GM12878 (cell line): ENCODE measurements at regions not wholly inside any gene's neighbourhood (a gene's known extent, or its start where the extent isn't known, plus 50 kb on each side); places are given as distances from the start of the nearest gene placed in this dataset.

Experiments
- ATAC-seq: fragments of 200-7000 bp; cut with Tn5 transposase; 3 replicates; pipeline ENCODE4 v1.9.1; 2020; ENCODE audit warnings: mild to moderate bottlenecking, moderate library complexity
- BruUV-seq: library from RNA; stranded (reverse); fragments of 400-500 nt; replicated peaks from 2 replicates; lab custom pipeline; 2021; lab: Mats Ljungman, UMichigan
- CTCF ChIA-PET: fragments of 300-600 bp; sonication (Branson Sonifier 250); formaldehyde crosslinking; extraction: SDS; loops from one replicate; lab custom pipeline; 2021; ENCODE audit warnings: inconsistent platforms; lab: Yijun Ruan, JAX
- POLR2A ChIA-PET: fragments of 350-600 bp; formaldehyde crosslinking; extraction: SDS; loops from one replicate; lab custom pipeline; 2021; ENCODE audit warnings: inconsistent platforms; lab: Charles Lee
- RAD21 ChIA-PET: fragments of 300-600 bp; sonication (Branson Sonifier 250); formaldehyde crosslinking; loops from one replicate; lab custom pipeline; 2023; ENCODE audit warnings: antibody characterized with exemption; ENCODE audit not compliant: unreplicated experiment; lab: Charles Lee
- SMC1A ChIA-PET: fragments of 300-600 bp; sonication (Branson Sonifier 250); formaldehyde crosslinking; loops from one replicate; lab custom pipeline; 2023; ENCODE audit not compliant: unreplicated experiment, uncharacterized antibody; lab: Charles Lee
- DNase-seq: peaks from one replicate; pipeline ENCODE4 v3.0.0-alpha.2; 2011; ENCODE audit warnings: low read depth, low spot score
- FAIRE-seq: peaks from 3 replicates; lab custom pipeline; 2011; peaks lifted over from hg19 to GRCh38; lab: Jason Lieb, UNC
- H2AFZ ChIP-seq: 2 replicates; pipeline ENCODE4 v1.6.0; 2011; ENCODE audit warnings: low read depth, low read length, control low read depth; ENCODE audit not compliant: control insufficient read depth
- H3K27ac ChIP-seq: 2 replicates; pipeline ENCODE4 v1.5.1; 2011; ENCODE audit warnings: control low read depth; ENCODE audit not compliant: control insufficient read depth, insufficient read depth
- H3K27me3 ChIP-seq, 2 experiments: replicated peaks in 1 of 2; 2 replicates each; pipeline versions ENCODE4 v1.6.0 to v1.6.1; 2011; ENCODE audit warnings: low read length in 1 of 2; ENCODE audit not compliant: control insufficient read depth in 2 of 2, insufficient read depth in 2 of 2
- H3K36me3 ChIP-seq, 2 experiments: 2 replicates each; pipeline ENCODE4 v1.5.1; 2011; ENCODE audit warnings: low read length in 1 of 2; ENCODE audit not compliant: control insufficient read depth in 2 of 2, insufficient read depth in 2 of 2
- H3K4me1 ChIP-seq: 2 replicates; pipeline ENCODE4 v1.6.1; 2011; ENCODE audit warnings: mild to moderate bottlenecking, low read length, moderate library complexity, mixed read lengths; ENCODE audit not compliant: control insufficient read depth, insufficient read depth
- H3K4me2 ChIP-seq: 2 replicates; pipeline ENCODE4 v1.6.0; 2011; ENCODE audit warnings: control low read depth; ENCODE audit not compliant: control insufficient read depth, insufficient read depth
- H3K4me3 ChIP-seq: fragments of 200-600 bp; sonication (generic); 2 replicates; pipeline ENCODE4 v1.5.1; 2016
- H3K79me2 ChIP-seq: 2 replicates; pipeline ENCODE4 v1.6.0; 2011; ENCODE audit warnings: low read length; ENCODE audit not compliant: control insufficient read depth, insufficient read depth
- H3K9ac ChIP-seq: 2 replicates; pipeline ENCODE4 v1.8.0; 2011; ENCODE audit warnings: low read length, control low read depth, mixed read lengths; ENCODE audit not compliant: control insufficient read depth, insufficient read depth
- H3K9me3 ChIP-seq: replicated peaks from 3 replicates; pipeline ENCODE4 v1.5.1; 2011; ENCODE audit warnings: mild to moderate bottlenecking, low read length; ENCODE audit not compliant: control insufficient read depth, insufficient read depth
- H4K20me1 ChIP-seq: 2 replicates; pipeline ENCODE4 v1.6.0; 2011; ENCODE audit not compliant: control insufficient read depth, insufficient read depth
- CHD2 ChIP-seq: IDR thresholded peaks from 2 replicates; pipeline ENCODE4 v1.6.1; 2011; ENCODE audit warnings: low read depth, low read length, improper control_type of control experiment, borderline replicate concordance
- CUX1 ChIP-seq: IDR thresholded peaks from 2 replicates; pipeline ENCODE4 v1.6.1; 2012; ENCODE audit warnings: improper control_type of control experiment, low read depth, low read length; ENCODE audit not compliant: insufficient replicate concordance
- DPF2 ChIP-seq: fragments of 450-650 bp; IDR thresholded peaks from 2 replicates; pipeline ENCODE4 v1.6.1; 2017; ENCODE audit warnings: mild to moderate bottlenecking
- E2F4 ChIP-seq: IDR thresholded peaks from 2 replicates; pipeline ENCODE4 v1.6.1; 2012; ENCODE audit warnings: low read depth, low read length, improper control_type of control experiment
- ETV6 ChIP-seq, 2 experiments: fragments of 450-650 bp in 1 of 2; IDR thresholded peaks in 1 of 2; conservative IDR thresholded peaks in 1 of 2; 2 replicates each; pipeline ENCODE4 v1.6.1; 2014; ENCODE audit warnings: antibody characterized with exemption in 1 of 2, borderline replicate concordance in 1 of 2, low read depth in 1 of 2, mild to moderate bottlenecking in 1 of 2, moderate library complexity in 1 of 2
- LARP7 ChIP-seq: fragments of 450-650 bp; IDR thresholded peaks from 2 replicates; pipeline ENCODE4 v1.6.1; 2017; ENCODE audit warnings: mild to moderate bottlenecking
- MEF2A ChIP-seq: IDR thresholded peaks from 2 replicates; pipeline ENCODE4 v1.6.1; 2011; ENCODE audit warnings: low read depth, mild to moderate bottlenecking, low read length, moderate library complexity; ENCODE audit not compliant: insufficient read depth
- NFYB ChIP-seq: IDR thresholded peaks from 2 replicates; pipeline ENCODE4 v1.6.1; 2011; ENCODE audit warnings: low read depth, mild to moderate bottlenecking, low read length, improper control_type of control experiment, moderate library complexity; ENCODE audit not compliant: insufficient read depth
- NR2F1 ChIP-seq: fragments of 450-650 bp; conservative IDR thresholded peaks from 2 replicates; pipeline ENCODE4 v1.6.1; 2017; ENCODE audit warnings: mild to moderate bottlenecking
- SIN3A ChIP-seq: IDR thresholded peaks from 2 replicates; pipeline ENCODE4 v1.6.1; 2012; ENCODE audit warnings: low read depth, low read length, improper control_type of control experiment
- SMAD1 ChIP-seq: fragments of 450-650 bp; IDR thresholded peaks from 2 replicates; pipeline ENCODE4 v1.6.1; 2018; ENCODE audit warnings: mild to moderate bottlenecking, low read depth; ENCODE audit not compliant: partially characterized antibody
- SP1 ChIP-seq: IDR thresholded peaks from one replicate; pipeline ENCODE4 v1.6.1; 2011; ENCODE audit warnings: low read depth, low read length
- SREBF2 ChIP-seq: IDR thresholded peaks from 2 replicates; pipeline ENCODE4 v1.6.1; 2012; ENCODE audit warnings: mild to moderate bottlenecking, low read length
- TARDBP ChIP-seq: IDR thresholded peaks from 2 replicates; pipeline ENCODE4 v1.6.1; 2016; ENCODE audit warnings: borderline replicate concordance
- ZBTB40 ChIP-seq: fragments of 450-650 bp; IDR thresholded peaks from 2 replicates; pipeline ENCODE4 v1.6.1; 2016; ENCODE audit warnings: mild to moderate bottlenecking, moderate library complexity, borderline replicate concordance
- ZNF207 ChIP-seq: fragments of 450-650 bp; IDR thresholded peaks from 2 replicates; pipeline ENCODE4 v1.6.1; 2014; ENCODE audit warnings: antibody characterized with exemption, mild to moderate bottlenecking, borderline replicate concordance
- WGBS: methylation state at CpG from one replicate; pipeline ENCODE4 v1.1.6; 2016; ENCODE audit warnings: low lambda C conversion rate; ENCODE audit not compliant: insufficient replicate concordance, insufficient coverage; ENCODE audit errors: missing lambda C conversion rate; 5-methylcytosine and 5-hydroxymethylcytosine counted together
- in situ Hi-C: fragments of 300-500 bp; cut with MboI; formaldehyde crosslinking; loops from 9 replicates; pipeline ENCODE4 v1.14.3; 2018; ENCODE audit warnings: mixed read lengths
- intact Hi-C: fragments of 100-400 bp; cut with micrococcal nuclease; formaldehyde crosslinking; loops from one replicate; pipeline ENCODE4 v1.14.2; 2022; ENCODE audit not compliant: unreplicated experiment

- Histone ChIP-seq H3K4me1 (no peaks in the 10 kb centered on the region), H3K27ac (no peak overlapping the region), H3K9me3 (no peaks in the 10 kb centered on the region), H3K9ac (no peak overlapping the region), H3K27me3 (no peaks in the 10 kb centered on the region), H4K20me1 (no peaks in the 10 kb centered on the region), H3K4me3 (no peak overlapping the region), H3K4me2 (no peak overlapping the region), H2AFZ (no peak overlapping the region), H3K36me3 (no peaks in the 10 kb centered on the region), H3K79me2 (no peaks in the 10 kb centered on the region)
- DNase-seq (no peak), ATAC-seq (no peak), FAIRE-seq (no peak)
- in situ Hi-C loops (no loop called here), intact Hi-C loops (loop anchor here (10.0 kb wide), 1 partner anchor 107 kb away; no protein-coding TSS in a partner anchor)
- ChIA-PET POLR2A (no interaction called here), SMC1A (interaction anchor here (2.2 kb wide), 1 partner anchor 144 kb away, joined by 5 read pairs; no protein-coding TSS in a partner anchor), RAD21 (no interaction called here), CTCF (interaction anchor here (1.3 kb wide), 1 partner anchor 140 kb away, joined by 5 read pairs; no protein-coding TSS in a partner anchor)
- WGBS: 35% methylated on average over 5 of the region's 5 CpGs
- no TSS peak for BruUV-seq
- TF ChIP-seq SIN3A: no peak
- TF ChIP-seq SP1: no peak
- TF ChIP-seq SMAD1: no peak
- TF ChIP-seq CUX1: no peak
- no peak for TF ChIP-seq NFYB
- no peak for TF ChIP-seq SREBF2
- no peak for TF ChIP-seq LARP7
- no peak for TF ChIP-seq DPF2
- TF ChIP-seq ZBTB40: no peak
- TF ChIP-seq NR2F1: no peak
- no peak for TF ChIP-seq TARDBP
- no peak for TF ChIP-seq MEF2A
- TF ChIP-seq ZNF207: no peak
- TF ChIP-seq CHD2: no peak
- no peak for TF ChIP-seq ETV6 (conservative IDR thresholded peaks at IDR 0.05 in 1 of 2, IDR thresholded peaks at IDR 0.05 in 1 of 2; ENCODE audit: borderline replicate concordance in 1 of 2, low read depth in 1 of 2)
- no peak for TF ChIP-seq E2F4
Observed at GRCh38 chr7:131652194-131652593, 95.8 kb upstream of the PODXL start.
